Smooth muscle cell (in vitro differentiated cells): ENCODE measurements at regions not wholly inside any gene's neighbourhood (a gene's known extent, or its start where the extent isn't known, plus 50 kb on each side); places are given as distances from the start of the nearest gene placed in this dataset.
A peak's percentile ranks its signal among the peaks of the same experiment; 100 is the strongest.

Experiments
- DNase-seq: peaks from one replicate; lab custom pipeline; 2025; ENCODE audit not compliant: unreplicated experiment; lab: John Stamatoyannopoulos, UW
- H2AFZ ChIP-seq: fragments of 200-600 bp; sonication (generic); 2 replicates; pipeline ENCODE4 v1.6.0; 2016; ENCODE audit warnings: antibody characterized with exemption, low read depth, mild to moderate bottlenecking
- H3F3A ChIP-seq: fragments of 200-600 bp; sonication (generic); 2 replicates; pipeline ENCODE4 v1.6.0; 2017; ENCODE audit warnings: antibody characterized with exemption, low read depth
- H3K27ac ChIP-seq: fragments of 200-600 bp; sonication (generic); 2 replicates; pipeline ENCODE4 v1.5.1; 2016; ENCODE audit warnings: low read depth, mild to moderate bottlenecking
- H3K27me3 ChIP-seq: fragments of 200-600 bp; sonication (generic); 2 replicates; pipeline ENCODE4 v1.6.1; 2016; ENCODE audit warnings: low read depth, mild to moderate bottlenecking
- H3K36me3 ChIP-seq: fragments of 200-600 bp; sonication (generic); 2 replicates; pipeline ENCODE4 v1.5.1; 2016; ENCODE audit warnings: low read depth
- H3K4me1 ChIP-seq: fragments of 200-600 bp; sonication (generic); 2 replicates; pipeline ENCODE4 v1.5.1; 2016; ENCODE audit warnings: low read depth
- H3K4me2 ChIP-seq: fragments of 200-600 bp; sonication (generic); 2 replicates; pipeline ENCODE4 v1.6.0; 2016; ENCODE audit warnings: mild to moderate bottlenecking
- H3K4me3 ChIP-seq: fragments of 200-600 bp; sonication (generic); 2 replicates; pipeline ENCODE4 v1.5.1; 2016; ENCODE audit warnings: mild to moderate bottlenecking
- H3K79me2 ChIP-seq: fragments of 200-600 bp; sonication (generic); 2 replicates; pipeline ENCODE4 v1.6.0; 2016; ENCODE audit warnings: low read depth, mild to moderate bottlenecking
- H3K9ac ChIP-seq: fragments of 200-600 bp; sonication (generic); 2 replicates; pipeline ENCODE4 v1.6.0; 2016; ENCODE audit warnings: low read depth
- H3K9me3 ChIP-seq: fragments of 200-600 bp; sonication (generic); replicated peaks from 2 replicates; pipeline ENCODE4 v1.5.1; 2016; ENCODE audit warnings: low read depth
- H4K20me1 ChIP-seq: fragments of 200-600 bp; sonication (generic); 2 replicates; pipeline ENCODE4 v1.6.0; 2016; ENCODE audit warnings: low read depth
- WGBS: methylation state at CpG from one replicate; pipeline ENCODE4 v1.1.7; 2016; ENCODE audit warnings: low lambda C conversion rate; 5-methylcytosine and 5-hydroxymethylcytosine counted together
- TF ChIP-seq, protein P1 (sequence below): fragments of 200-600 bp; sonication (generic); IDR thresholded peaks from 2 replicates; pipeline ENCODE4 v1.5.1; 2017; ENCODE audit warnings: borderline replicate concordance, mild to moderate bottlenecking, antibody characterized with exemption; ENCODE audit not compliant: insufficient read depth, poor library complexity, severe bottlenecking

DNA sequence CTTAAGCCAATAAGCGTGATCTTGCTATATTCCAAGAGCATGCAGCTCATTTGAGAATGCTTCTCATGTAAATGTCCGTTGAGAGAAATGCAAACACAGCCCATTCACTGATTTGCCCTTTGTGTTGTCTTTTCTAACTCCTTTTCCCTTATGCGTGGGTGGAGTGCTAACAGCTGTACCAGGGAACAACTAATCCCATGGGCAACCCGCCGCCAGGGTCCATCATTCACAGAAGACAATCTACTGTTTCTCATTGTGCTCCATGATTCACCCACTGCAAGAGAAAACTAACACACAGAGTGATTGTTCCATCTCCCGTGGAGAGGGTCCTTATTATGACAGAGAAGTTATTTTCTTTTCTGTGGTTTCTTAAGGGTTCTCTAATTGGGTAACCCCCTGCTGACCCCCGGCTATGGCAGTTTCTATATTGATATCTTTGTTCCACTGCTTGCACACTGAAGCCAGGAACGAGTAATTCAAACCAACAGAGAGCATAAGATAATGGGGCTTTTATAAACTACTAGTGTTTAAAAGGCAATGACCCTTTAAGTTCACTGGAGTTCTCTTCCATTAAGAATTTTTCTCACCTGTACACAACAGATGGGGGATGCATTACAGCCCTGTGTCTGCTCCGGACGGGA lies 298.7 kb downstream of the BAMBI start:
- Histone ChIP-seq H4K20me1 (no peaks in the 10 kb centered on the region), H3K9ac (no peak overlapping the region), H3K27ac (no peak overlapping the region), H3K36me3 (no peaks in the 10 kb centered on the region), H3K4me1 (peaks cover 2% of the 10 kb centered on the region), H3F3A (no peaks in the 10 kb centered on the region), H2AFZ (peak overlapping the region; percentile 39), H3K79me2 (no peaks in the 10 kb centered on the region), H3K4me3 (no peak overlapping the region), H3K27me3 (no peaks in the 10 kb centered on the region), H3K9me3 (no peaks in the 10 kb centered on the region), H3K4me2 (no peak overlapping the region)
- WGBS: 56% methylated on average over 10 of the region's 10 CpGs
- TF ChIP-seq, protein P1, sequence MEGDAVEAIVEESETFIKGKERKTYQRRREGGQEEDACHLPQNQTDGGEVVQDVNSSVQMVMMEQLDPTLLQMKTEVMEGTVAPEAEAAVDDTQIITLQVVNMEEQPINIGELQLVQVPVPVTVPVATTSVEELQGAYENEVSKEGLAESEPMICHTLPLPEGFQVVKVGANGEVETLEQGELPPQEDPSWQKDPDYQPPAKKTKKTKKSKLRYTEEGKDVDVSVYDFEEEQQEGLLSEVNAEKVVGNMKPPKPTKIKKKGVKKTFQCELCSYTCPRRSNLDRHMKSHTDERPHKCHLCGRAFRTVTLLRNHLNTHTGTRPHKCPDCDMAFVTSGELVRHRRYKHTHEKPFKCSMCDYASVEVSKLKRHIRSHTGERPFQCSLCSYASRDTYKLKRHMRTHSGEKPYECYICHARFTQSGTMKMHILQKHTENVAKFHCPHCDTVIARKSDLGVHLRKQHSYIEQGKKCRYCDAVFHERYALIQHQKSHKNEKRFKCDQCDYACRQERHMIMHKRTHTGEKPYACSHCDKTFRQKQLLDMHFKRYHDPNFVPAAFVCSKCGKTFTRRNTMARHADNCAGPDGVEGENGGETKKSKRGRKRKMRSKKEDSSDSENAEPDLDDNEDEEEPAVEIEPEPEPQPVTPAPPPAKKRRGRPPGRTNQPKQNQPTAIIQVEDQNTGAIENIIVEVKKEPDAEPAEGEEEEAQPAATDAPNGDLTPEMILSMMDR: no peak
- DNase-seq: no peak

DNA sequence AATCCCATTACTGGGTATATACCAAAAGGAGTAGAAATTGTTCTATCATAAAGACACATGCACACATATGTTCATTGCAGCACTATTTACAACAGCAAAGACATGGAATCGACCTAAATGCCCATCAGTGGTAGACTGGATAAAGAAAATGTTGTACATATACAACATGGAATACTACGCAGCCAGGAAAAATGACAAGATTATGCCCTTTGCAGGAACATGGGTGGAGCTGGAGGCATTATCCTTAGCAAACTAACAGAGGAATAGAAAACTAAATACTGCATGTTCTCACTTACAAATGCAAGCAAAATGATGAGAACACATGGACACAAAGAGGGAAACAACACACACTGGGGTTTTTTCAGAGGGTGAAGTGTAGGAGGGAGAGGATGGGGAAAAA lies 300.2 kb downstream of the BAMBI start:
- H3K4me3 ChIP-seq: no peak overlapping the region
- TF ChIP-seq, protein P1: no peak
- H4K20me1 ChIP-seq: no peaks in the 10 kb centered on the region
- H3F3A ChIP-seq: no peaks in the 10 kb centered on the region
- DNase-seq: no peak
- H3K36me3 ChIP-seq: no peaks in the 10 kb centered on the region
- no peak overlapping the region for H3K27ac ChIP-seq
- peaks cover 2% of the 10 kb centered on the region for H3K4me1 ChIP-seq
- no peak overlapping the region for H3K4me2 ChIP-seq
- no peaks in the 10 kb centered on the region for H3K27me3 ChIP-seq
- H2AFZ ChIP-seq: no peak overlapping the region
- no peak overlapping the region for H3K9ac ChIP-seq
- no peaks in the 10 kb centered on the region for H3K79me2 ChIP-seq
- no peaks in the 10 kb centered on the region for H3K9me3 ChIP-seq
- WGBS: 80% methylated on average over 2 of the region's 2 CpGs

DNA sequence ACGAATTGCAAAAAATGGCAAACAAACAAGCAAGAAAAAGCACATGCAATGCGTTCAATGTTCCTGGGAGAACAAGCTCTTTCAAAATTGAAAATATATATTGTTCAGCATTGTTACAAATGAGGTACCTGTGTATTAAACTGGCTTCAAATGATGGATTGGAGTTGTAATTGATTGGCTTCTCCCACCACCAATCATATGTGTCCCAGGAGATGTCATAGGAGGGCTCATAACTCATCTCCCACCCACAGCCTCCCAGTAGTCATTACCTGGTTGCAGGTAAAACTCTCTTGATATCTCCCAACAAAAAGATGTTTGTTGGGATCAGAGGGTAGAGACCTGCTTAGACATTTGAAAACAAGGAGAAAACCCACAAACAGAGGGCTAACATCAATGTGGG lies 302.9 kb downstream of the BAMBI start:
- Histone ChIP-seq H3K27me3 (no peaks in the 10 kb centered on the region), H3K79me2 (no peaks in the 10 kb centered on the region), H3K4me2 (no peak overlapping the region), H3F3A (no peaks in the 10 kb centered on the region), H4K20me1 (no peaks in the 10 kb centered on the region), H3K9ac (no peak overlapping the region), H3K4me1 (peaks cover 2% of the 10 kb centered on the region), H3K9me3 (no peaks in the 10 kb centered on the region), H3K4me3 (no peak overlapping the region), H3K27ac (no peak overlapping the region), H3K36me3 (no peaks in the 10 kb centered on the region), H2AFZ (no peak overlapping the region)
- TF ChIP-seq, protein P1: no peak
- 98% methylated on average over 2 of the region's 2 CpGs for WGBS
- DNase-seq: no peak

DNA sequence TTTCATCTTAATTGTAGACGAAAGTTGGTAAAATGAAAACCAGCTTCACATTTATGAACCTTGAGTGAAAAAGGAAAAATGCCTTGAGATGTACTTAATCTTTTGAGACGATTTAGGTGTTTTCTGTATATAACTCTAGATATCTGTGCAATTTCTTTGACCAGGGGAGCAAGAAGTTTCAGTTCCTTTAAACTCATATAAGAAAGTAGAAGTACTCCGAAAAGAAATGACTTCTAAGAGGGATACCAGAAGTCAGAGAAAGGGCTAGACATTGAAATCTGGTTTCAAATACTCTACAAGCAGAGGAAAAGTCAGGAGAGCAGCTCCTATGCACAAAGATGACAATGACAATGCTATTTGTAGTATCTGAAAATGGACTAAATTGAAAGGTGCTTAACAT lies 303.7 kb downstream of the BAMBI start:
- no peak overlapping the region for H3K4me3 ChIP-seq
- H3K4me1 ChIP-seq: no peaks in the 10 kb centered on the region
- H2AFZ ChIP-seq: no peak overlapping the region
- no peaks in the 10 kb centered on the region for H3K79me2 ChIP-seq
- H3K9ac ChIP-seq: no peak overlapping the region
- no peaks in the 10 kb centered on the region for H3F3A ChIP-seq
- no peak overlapping the region for H3K27ac ChIP-seq
- TF ChIP-seq, protein P1: no peak
- no peaks in the 10 kb centered on the region for H3K9me3 ChIP-seq
- no peak overlapping the region for H3K4me2 ChIP-seq
- no peaks in the 10 kb centered on the region for H4K20me1 ChIP-seq
- DNase-seq: no peak
- 95% methylated on average over 3 of the region's 3 CpGs for WGBS
- H3K36me3 ChIP-seq: no peaks in the 10 kb centered on the region
- no peaks in the 10 kb centered on the region for H3K27me3 ChIP-seq
